PFSK-1 (cell line): ENCODE measurements at regions not wholly inside any gene's neighbourhood (a gene's known extent, or its start where the extent isn't known, plus 50 kb on each side); places are given as distances from the start of the nearest gene placed in this dataset.
A peak's percentile ranks its signal among the peaks of the same experiment; 100 is the strongest.

Experiments used
- FOXP2 ChIP-seq: optimal IDR thresholded peaks from 2 replicates; pipeline ENCODE3; 2011; ENCODE audit warnings: borderline replicate concordance, control low read depth, inconsistent platforms; ENCODE audit not compliant: insufficient read depth; ENCODE audit errors: extremely low read length, extremely low read depth
- POLR2AphosphoS5 ChIP-seq: IDR thresholded peaks from 2 replicates; pipeline ENCODE4 v1.6.1; 2012; ENCODE audit warnings: low read depth, mild to moderate bottlenecking, control low read depth, low read length, moderate library complexity
- SIN3A ChIP-seq: IDR thresholded peaks from 2 replicates; pipeline ENCODE4 v1.6.1; 2012; ENCODE audit warnings: mild to moderate bottlenecking, low read length, moderate library complexity, borderline replicate concordance; ENCODE audit not compliant: insufficient read depth
- TAF1 ChIP-seq: IDR thresholded peaks from 2 replicates; pipeline ENCODE4 v1.6.1; 2012; ENCODE audit warnings: low read length, control low read depth, borderline replicate concordance; ENCODE audit not compliant: insufficient read depth
- TF ChIP-seq, protein P1 (sequence below), 2 experiments: IDR thresholded peaks; 2 replicates each; pipeline versions ENCODE4 v1.6.1 to v1.8.0; 2011 to 2012; ENCODE audit warnings: low read depth in 2 of 2, low read length in 2 of 2, control low read depth in 1 of 2, inconsistent platforms in 1 of 2, mild to moderate bottlenecking in 1 of 2, moderate library complexity in 1 of 2; ENCODE audit not compliant: insufficient read depth in 1 of 2

DNA sequence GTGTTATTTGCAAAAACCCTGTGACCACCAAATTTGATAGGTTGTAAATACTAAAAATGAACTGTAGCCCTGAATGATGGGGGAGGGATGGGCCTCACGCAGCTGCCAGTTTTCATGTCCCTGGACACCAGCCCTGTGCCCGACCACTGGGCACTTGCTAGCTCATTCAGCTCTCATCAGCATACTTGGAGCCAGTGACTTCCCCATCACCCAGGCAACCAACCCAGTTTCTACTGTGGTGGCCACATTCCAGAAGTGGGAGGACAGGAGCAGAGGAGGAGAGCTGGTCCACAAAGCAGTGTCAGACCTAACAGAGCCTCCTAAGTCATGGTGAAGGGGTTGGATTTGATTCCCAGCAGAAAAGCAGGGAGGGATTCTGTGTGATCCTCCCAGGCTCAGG, 128.2 kb downstream of the CPEB2 start:
- TF ChIP-seq POLR2AphosphoS5 (no peak), TAF1 (no peak), SIN3A (no peak), FOXP2 (no peak)
- TF ChIP-seq, protein P1, sequence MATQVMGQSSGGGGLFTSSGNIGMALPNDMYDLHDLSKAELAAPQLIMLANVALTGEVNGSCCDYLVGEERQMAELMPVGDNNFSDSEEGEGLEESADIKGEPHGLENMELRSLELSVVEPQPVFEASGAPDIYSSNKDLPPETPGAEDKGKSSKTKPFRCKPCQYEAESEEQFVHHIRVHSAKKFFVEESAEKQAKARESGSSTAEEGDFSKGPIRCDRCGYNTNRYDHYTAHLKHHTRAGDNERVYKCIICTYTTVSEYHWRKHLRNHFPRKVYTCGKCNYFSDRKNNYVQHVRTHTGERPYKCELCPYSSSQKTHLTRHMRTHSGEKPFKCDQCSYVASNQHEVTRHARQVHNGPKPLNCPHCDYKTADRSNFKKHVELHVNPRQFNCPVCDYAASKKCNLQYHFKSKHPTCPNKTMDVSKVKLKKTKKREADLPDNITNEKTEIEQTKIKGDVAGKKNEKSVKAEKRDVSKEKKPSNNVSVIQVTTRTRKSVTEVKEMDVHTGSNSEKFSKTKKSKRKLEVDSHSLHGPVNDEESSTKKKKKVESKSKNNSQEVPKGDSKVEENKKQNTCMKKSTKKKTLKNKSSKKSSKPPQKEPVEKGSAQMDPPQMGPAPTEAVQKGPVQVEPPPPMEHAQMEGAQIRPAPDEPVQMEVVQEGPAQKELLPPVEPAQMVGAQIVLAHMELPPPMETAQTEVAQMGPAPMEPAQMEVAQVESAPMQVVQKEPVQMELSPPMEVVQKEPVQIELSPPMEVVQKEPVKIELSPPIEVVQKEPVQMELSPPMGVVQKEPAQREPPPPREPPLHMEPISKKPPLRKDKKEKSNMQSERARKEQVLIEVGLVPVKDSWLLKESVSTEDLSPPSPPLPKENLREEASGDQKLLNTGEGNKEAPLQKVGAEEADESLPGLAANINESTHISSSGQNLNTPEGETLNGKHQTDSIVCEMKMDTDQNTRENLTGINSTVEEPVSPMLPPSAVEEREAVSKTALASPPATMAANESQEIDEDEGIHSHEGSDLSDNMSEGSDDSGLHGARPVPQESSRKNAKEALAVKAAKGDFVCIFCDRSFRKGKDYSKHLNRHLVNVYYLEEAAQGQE (IDR thresholded peaks at IDR 0.05; ENCODE audit: insufficient read depth in 1 of 2, low read depth in 2 of 2, low read length in 2 of 2): no peak

- no peak for TF ChIP-seq FOXP2
- TF ChIP-seq, protein P1 (IDR thresholded peaks at IDR 0.05; ENCODE audit: insufficient read depth in 1 of 2, low read depth in 2 of 2, low read length in 2 of 2): no peak
- no peak for TF ChIP-seq TAF1
- TF ChIP-seq SIN3A: no peak
- TF ChIP-seq POLR2AphosphoS5: no peak
Observed at GRCh38 chr4:15131551-15131950, 129.3 kb downstream of the CPEB2 start.

- peak; percentile 58 for TF ChIP-seq POLR2AphosphoS5
- no peak for TF ChIP-seq SIN3A
- TF ChIP-seq FOXP2: peak; percentile 49
Observed at GRCh38 chr4:15132739-15133138, 130.5 kb downstream of the CPEB2 start.

DNA sequence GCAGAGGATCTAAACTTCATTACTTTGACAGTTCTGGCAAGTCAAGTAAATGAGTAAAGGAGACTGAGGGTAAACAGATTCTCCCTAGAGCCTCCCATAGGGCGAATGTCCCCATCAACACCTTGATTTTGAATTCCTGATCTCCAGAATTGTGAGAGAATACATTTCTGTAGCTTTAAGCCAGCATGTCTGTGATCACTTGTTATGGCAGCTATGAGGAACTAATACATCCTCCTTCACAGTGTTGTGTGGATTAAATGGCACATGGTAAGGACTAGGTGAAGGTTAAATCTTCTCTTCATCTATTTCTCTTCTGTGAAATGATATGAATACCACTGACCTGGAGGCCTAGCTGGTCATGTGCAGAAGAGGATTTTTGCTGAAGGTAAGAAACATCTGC, 137.3 kb downstream of the CPEB2 start:
- TF ChIP-seq SIN3A (no peak), TAF1 (no peak)

- TF ChIP-seq POLR2AphosphoS5 (no peak), FOXP2 (no peak), TAF1 (no peak), SIN3A (no peak)
- TF ChIP-seq, protein P1 (IDR thresholded peaks at IDR 0.05; ENCODE audit: insufficient read depth in 1 of 2, low read depth in 2 of 2, low read length in 2 of 2): no peak
Observed at GRCh38 chr4:15142201-15142600, 139.9 kb downstream of the CPEB2 start.

DNA sequence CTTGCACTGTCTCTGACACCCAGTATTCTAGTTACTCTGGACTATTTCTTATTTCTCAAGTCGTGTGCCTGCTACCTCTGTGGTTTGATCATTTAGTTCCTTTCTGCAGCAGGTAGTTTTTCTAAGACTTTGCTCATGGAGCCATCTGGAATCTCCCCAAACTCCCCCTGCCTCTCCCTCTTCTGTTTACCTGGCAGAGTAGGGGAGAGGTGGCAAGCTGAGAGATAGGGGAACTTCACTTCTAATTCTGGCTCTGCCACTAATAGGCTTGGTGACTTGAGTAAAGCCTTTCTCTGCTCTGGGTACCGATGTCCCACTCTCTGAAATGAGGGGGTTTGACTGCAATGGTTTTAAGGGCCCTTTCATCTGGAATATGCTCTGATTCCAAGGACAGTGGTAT, 141.3 kb downstream of the CPEB2 start:
- TF ChIP-seq, protein P1 (IDR thresholded peaks at IDR 0.05; ENCODE audit: insufficient read depth in 1 of 2, low read depth in 2 of 2, low read length in 2 of 2): no peak
- no peak for TF ChIP-seq SIN3A
- no peak for TF ChIP-seq TAF1
- TF ChIP-seq FOXP2: no peak
- TF ChIP-seq POLR2AphosphoS5: no peak
